AG04450 (cell line): ENCODE measurements at regions not wholly inside any gene's neighbourhood (a gene's known extent, or its start where the extent isn't known, plus 50 kb on each side); places are given as distances from the start of the nearest gene placed in this dataset.

ENCODE experiments used
- CTCF ChIA-PET: fragments of 300-600, 350-600 bp; formaldehyde crosslinking; extraction: SDS; loops from one replicate; lab custom pipeline; 2022; ENCODE audit warnings: antibody characterized with exemption, inconsistent platforms; lab: Charles Lee
- POLR2A ChIA-PET: fragments of 350-600 bp; formaldehyde crosslinking; extraction: SDS; loops from one replicate; lab custom pipeline; 2021; ENCODE audit warnings: antibody characterized with exemption, inconsistent platforms; lab: Yijun Ruan, JAX
- DNase-seq: peaks from one replicate; pipeline ENCODE4 v3.0.0-alpha.2; 2011; ENCODE audit warnings: low read depth, low spot score
- H3K27ac ChIP-seq: one replicate; pipeline ENCODE4 v1.5.1; 2012; ENCODE audit warnings: low read depth, low read length, control low read depth
- H3K27me3 ChIP-seq: one replicate; pipeline ENCODE4 v1.6.0; 2012; ENCODE audit warnings: low read length; ENCODE audit not compliant: control insufficient read depth, insufficient read depth
- H3K4me3 ChIP-seq: 2 replicates; pipeline ENCODE4 v1.5.1; 2011; ENCODE audit warnings: mild to moderate bottlenecking, low read depth, low read length, control low read depth
- H3K9me3 ChIP-seq: 2 replicates; pipeline ENCODE4 v1.5.1; 2012; ENCODE audit warnings: low read length; ENCODE audit not compliant: control insufficient read depth, insufficient read depth
- CTCF ChIP-seq: IDR thresholded peaks from 2 replicates; pipeline ENCODE4 v1.5.1; 2011; ENCODE audit warnings: low read depth, low read length, control low read depth, inconsistent platforms

GRCh38 chr2:64784168-64785061, 130.7 kb upstream of the SERTAD2 start:
- POLR2A ChIA-PET = no interaction called here

GRCh38 chr2:64785245-64785644, 131.5 kb upstream of the SERTAD2 start:
- ChIA-PET POLR2A (no interaction called here), CTCF (no interaction called here)

More at GRCh38 chr2:64784168-64785061, 130.7 kb upstream of the SERTAD2 start:
- Histone ChIP-seq H3K27ac (no peak overlapping the region), H3K4me3 (no peak overlapping the region), H3K27me3 (no peaks in the 10 kb centered on the region), H3K9me3 (peaks cover 4% of the 10 kb centered on the region; the same call in 1 of the 2 replicates)
- TF ChIP-seq CTCF = no peak
- no peak for DNase-seq
- CTCF ChIA-PET = interaction anchor here (0.8 to 0.9 kb wide), 2 partner anchors 9 to 138 kb away, joined by 3 read pairs; no protein-coding TSS in a partner anchor

GRCh38 chr2:64786343-64787018, 132.8 kb upstream of the SERTAD2 start:
- no peaks in the 10 kb centered on the region for H3K27me3 ChIP-seq
- CTCF ChIA-PET = interaction anchor here (0.7 kb wide), 1 partner anchor 53 kb away, joined by 7 read pairs; no protein-coding TSS in a partner anchor

More at GRCh38 chr2:64785245-64785644, 131.5 kb upstream of the SERTAD2 start:
- Histone ChIP-seq H3K27me3 (no peaks in the 10 kb centered on the region), H3K9me3 (peaks cover 4% of the 10 kb centered on the region; the same call in 1 of the 2 replicates), H3K4me3 (no peak overlapping the region), H3K27ac (no peak overlapping the region)
- DNase-seq = no peak
- TF ChIP-seq CTCF = no peak

GRCh38 chr2:64787019-64787365, 133.3 kb upstream of the SERTAD2 start:
- peaks cover 4% of the 10 kb centered on the region; the same call in 1 of the 2 replicates for H3K9me3 ChIP-seq
- DNase-seq = no peak
- no peaks in the 10 kb centered on the region for H3K27me3 ChIP-seq
- no peak overlapping the region for H3K27ac ChIP-seq
- no peak overlapping the region for H3K4me3 ChIP-seq
- ChIA-PET CTCF (no interaction called here), POLR2A (interaction anchor here (0.6 kb wide), 1 partner anchor 643 kb away, joined by 3 read pairs; no protein-coding TSS in a partner anchor)
- no peak for TF ChIP-seq CTCF

More at GRCh38 chr2:64786343-64787018, 132.8 kb upstream of the SERTAD2 start:
- POLR2A ChIA-PET = interaction anchor here (0.6 to 0.7 kb wide), 2 partner anchors 132 to 644 kb away, joined by 3 to 10 read pairs; no protein-coding TSS in a partner anchor
- no peak overlapping the region for H3K27ac ChIP-seq
- H3K9me3 ChIP-seq = peaks cover 4% of the 10 kb centered on the region; the same call in 1 of the 2 replicates
- H3K4me3 ChIP-seq = no peak overlapping the region
- no peak for DNase-seq
- no peak for TF ChIP-seq CTCF
